NCI-H2107 treated with DMSO at 0.1 percent for 48 hours (cell line): ENCODE measurements at regions not wholly inside any gene's neighbourhood (a gene's known extent, or its start where the extent isn't known, plus 50 kb on each side); places are given as distances from the start of the nearest gene placed in this dataset.
A peak's percentile ranks its signal among the peaks of the same experiment; 100 is the strongest.

Source experiments
- DNase-seq: peaks from one replicate; lab custom pipeline; 2025; ENCODE audit not compliant: unreplicated experiment; lab: John Stamatoyannopoulos, UW

- DNase-seq = no peak
These were observed 94.7 kb upstream of the ZNF618 start for GRCh38 chr9:113781381-113781780.

DNA sequence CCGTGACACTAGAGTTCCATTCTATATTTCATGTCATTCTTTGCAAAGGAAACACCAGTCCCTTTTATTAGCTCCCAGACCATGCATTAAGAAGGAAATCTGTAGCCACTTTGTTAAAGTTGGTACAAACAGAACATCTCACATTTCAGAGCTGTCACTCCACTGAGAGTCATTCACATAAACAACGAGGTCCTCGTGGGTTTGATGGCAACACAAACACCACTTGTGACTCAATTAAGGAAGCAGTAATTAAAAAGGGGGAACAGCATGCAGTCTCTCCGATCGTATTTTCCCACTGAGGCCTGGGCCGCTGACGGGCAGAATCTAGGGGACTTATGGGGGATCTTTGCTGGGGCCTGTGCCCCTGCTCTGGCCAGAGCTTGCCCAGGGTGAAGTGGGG, 94.2 kb upstream of the ZNF618 start:
- no peak for DNase-seq

GRCh38 chr9:113783475-113783874, 92.6 kb upstream of the ZNF618 start:
- DNase-seq = no peak

DNA sequence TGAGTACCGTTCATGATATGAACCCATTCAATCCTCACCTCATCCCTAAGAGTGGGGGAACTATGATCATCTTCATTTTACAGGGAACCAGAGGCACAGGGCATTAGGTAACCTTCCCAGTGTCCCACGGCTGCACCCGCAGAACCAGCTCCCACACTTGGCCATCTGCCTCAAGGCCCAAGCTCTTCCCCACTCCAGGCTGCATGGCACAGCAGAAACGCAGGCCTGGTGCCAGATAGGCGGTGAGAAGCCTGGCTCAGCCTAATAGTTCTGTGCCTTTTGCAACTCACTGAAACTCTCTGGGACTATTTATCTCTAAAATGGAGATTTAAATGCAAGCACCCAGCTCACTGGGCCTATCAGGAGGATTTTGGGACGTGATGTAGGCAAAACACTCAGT, 90.8 kb upstream of the ZNF618 start:
- DNase-seq = no peak

GRCh38 chr9:113786071-113786470, 90.0 kb upstream of the ZNF618 start:
- DNase-seq = no peak

DNA sequence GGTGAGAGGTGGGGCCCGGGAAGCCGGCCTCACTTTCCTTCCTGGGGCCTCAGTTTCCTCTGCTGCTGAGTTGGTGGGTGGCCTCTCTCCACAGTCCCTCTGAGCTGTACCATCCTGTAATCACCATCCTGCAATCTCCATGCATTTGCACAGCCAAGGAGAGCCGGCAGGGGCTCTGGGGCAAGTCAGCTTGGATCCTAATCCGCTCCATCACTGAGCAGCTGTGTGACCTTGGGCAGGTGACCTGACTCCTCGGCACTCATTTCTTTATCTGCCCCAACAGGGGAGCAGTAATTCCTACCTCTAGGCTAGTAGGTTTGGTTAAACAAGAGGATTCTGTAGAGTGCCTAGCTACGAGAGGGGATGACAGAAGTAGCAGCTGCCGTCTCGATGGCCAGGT, 88.2 kb upstream of the ZNF618 start:
- DNase-seq = no peak

GRCh38 chr9:113788616-113789330, 87.3 kb upstream of the ZNF618 start:
- no peak for DNase-seq

DNA sequence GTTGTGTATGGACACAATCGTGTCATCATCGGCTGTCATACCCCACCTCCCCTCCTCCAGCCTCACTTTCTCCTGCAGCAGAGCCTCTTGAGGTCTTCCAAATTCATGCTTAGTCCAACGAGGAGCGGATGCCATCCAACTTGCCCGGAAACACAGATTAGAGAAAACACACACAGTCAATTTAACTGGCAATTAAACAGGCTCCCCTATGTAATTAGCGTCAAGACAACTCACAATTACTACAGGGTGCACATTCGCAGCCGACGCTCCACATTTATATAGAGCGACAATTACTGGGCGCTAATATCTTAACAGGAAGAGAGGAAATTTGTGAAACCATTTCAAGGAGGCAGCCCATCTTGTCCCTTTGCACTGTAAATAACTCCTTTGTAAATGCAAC, 86.0 kb upstream of the ZNF618 start:
- DNase-seq = no peak

DNA sequence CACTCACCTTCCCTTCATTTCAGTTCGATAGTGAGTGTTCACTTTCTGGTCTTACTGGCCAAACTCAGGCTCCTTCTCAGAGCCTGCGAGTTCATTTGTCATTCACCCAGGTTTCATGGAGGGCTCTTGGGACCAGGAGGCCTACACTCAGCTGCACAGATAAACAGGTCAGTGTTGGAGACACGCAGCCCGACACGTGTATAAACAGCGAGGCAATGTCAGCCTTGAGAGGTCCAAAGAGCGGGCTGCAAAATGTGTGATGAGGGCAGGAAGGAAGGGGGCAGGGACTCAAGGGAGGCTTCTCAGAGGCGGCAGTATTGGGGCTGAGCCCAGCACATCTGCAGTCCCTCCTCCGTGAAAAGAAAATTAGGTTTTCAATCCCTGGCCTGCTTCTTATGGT, 82.6 kb upstream of the ZNF618 start:
- no peak for DNase-seq

GRCh38 chr9:113794721-113795120, 81.4 kb upstream of the ZNF618 start:
- no peak for DNase-seq

- DNase-seq = no peak
These were observed 80.2 kb upstream of the ZNF618 start for GRCh38 chr9:113795811-113796392.

- DNase-seq = no peak
These were observed 79.3 kb upstream of the ZNF618 start for GRCh38 chr9:113796646-113797426.

DNA sequence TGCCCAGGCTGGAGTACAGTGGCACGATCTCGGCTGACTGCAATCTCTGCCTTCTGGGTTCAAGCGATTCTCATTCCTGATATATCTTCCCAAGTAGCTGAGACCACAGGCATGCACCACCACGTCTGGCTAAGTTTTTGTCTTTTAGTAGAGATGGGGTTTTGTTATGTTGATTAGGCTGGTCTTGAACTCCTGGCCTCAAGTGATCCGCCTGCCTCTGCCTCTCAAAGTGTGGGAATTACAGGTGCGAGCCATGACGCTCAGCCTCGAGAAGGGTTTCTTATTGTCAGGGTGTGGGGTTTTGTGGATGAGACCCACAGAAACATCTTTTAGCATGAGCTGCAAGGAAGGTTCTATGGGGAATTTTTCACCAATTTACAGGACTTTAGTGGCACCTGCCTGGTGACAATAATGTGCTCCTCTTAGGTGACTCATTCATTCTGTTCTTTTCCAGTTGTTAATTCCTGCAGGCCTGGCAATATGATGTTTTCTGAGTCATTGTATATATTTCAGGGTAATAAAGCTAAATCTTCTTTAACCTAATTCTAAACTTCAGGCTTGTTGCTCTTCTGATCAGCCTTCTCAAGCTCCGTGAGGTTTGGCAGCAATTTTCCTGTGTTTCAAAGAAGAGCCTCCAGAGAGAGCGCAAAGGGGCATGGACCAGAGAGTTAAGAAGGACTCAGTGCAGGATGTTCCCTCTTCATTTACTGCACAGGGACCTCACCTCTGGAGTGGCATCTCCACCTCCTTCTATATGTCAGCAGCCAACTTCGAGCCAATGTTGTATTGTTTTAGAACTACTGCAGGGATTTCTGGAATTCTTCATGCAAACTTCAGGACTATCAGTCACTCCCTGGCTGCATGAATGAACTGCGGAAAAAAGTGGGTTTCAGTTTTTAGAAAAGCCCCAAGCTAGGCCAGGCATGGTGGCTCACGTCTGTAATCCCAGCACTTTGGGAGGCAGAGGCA, 77.8 kb upstream of the ZNF618 start:
- DNase-seq = no peak

DNA sequence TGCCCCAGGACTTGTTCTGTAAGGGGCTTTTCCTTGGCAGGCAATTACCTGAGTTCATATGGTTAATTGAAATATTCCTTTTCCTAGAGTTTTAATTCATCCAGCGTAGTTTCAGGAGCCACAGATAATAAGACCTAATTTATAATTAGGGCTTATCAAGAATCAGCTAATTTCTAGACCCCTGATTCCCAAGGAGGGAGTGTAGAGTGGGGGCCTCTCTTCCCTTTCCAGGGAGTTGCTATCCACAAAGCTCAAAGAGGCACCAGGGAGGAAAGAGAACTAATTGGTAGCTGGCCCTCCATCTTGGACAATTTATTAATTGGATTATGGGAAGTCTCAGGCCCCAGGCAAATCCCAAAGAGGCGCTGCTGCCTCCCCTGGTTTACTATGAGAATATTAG, 75.8 kb upstream of the ZNF618 start:
- no peak for DNase-seq

DNA sequence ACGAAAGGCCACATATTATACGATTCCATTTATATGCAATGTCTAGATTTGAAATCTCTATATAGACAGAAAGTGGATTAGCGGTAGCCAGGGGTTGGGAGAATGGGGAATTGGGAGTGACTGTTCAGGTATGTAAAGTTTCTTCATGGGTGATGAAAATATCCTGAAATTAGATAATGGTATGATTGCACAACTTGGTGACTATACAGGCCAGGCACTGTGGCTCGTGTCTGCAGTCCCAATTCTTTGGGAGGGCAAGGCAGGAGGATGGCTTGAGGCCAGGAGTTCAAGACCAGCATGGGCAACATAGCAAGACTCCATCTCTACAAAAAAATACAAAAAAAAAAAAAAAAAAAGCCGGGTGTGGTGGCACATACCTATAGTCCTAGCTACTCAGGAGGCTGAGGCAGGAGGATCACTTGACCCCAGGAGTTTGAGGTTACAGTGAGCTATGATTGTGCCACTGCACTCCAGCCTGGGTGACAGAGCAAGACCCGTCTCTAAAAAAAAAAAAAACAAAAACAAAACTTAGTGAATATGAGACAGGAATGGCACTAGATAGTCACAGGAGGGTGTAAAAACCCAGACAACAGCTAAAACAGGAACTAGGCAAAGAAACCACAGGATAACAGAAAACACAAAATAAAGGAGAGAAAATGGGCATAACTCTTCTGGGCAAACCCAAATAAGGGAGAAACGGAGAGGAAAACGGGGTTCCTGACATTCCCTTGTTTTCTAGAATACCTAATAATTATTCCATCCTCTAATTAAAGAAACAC, 72.1 kb upstream of the ZNF618 start:
- DNase-seq = no peak

DNA sequence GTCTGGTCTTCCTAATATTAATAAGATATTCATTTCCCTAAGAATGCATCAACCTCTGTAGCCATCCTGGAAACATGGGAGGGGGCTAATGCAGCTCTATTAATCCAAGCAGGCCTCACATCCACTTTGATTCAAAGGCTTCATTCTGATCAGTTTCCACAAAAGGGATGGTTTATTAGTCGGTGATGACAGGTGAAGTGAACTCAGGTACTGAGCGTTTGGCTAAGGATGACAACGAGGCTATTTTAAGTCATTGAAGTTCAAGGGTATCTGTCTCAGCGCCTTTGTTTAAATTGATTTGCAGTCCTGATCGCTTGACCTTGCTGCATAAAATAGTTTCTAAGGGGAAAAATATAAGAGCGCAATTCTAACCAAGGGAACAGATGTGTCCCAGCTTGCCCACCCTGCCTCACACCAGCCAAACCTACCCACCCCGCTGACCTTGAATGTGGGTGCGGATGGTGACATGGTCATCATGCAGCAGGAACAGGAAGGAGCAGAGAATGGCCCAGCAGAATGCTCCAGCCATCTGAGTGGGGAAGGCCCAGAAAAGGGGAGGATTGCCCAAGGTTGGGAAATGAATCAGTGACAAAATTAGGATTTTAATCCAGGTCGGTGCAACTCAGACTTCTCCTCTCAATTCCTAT, 70.5 kb upstream of the ZNF618 start:
- DNase-seq = no peak

GRCh38 chr9:113807173-113808061, 68.7 kb upstream of the ZNF618 start:
- peak; percentile 14 for DNase-seq

DNA sequence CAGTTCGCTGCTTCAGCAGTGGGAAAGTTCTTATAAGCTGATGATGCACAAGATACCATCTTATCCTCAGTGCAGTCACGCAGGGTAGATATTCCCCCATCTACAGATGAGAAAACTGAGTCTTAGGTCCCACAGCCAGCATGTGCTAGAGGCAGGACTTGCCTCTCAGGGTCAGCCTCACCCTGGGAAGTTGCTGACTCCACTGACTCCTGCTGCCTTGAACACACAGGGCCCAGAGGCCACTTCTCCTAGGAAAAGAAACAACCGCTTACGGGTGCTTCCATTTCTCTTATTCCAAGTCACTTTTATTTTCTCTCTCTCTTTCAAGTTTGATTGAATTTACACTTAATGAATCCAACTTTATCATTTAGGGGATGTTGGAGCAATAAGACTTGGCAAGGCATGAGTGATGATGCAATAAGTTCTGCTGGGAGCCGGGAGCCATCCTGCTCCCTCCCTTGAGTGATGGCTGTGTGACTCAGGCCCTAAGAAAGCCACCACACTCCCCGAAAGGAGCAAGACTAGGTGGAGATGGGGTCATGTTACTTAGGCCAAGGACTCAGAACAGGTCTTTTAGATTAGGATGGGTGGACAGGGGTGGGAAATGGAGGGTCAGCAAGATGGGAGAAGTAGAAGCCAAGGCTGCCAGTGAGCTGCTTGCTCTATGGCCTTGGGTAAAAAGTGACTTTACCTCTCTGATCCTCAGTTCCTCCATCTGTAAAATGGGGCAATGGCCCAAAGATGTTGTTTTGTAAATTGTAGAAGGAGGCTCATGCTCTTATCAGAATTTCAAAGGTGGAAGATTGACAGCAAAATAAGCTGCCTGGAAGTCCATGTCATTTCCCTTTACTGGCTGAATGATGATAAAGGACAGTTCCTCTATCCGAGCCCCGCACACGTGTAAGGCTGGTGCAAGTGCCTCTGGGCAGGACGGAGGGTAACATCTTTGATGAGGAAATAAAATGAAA, 67.4 kb upstream of the ZNF618 start:
- DNase-seq = no peak
